ENCODE measurements at regions not wholly inside any gene's neighbourhood (a gene's known extent, or its start where the extent isn't known, plus 50 kb on each side); places are given as distances from the start of the nearest gene placed in this dataset.

DNA sequence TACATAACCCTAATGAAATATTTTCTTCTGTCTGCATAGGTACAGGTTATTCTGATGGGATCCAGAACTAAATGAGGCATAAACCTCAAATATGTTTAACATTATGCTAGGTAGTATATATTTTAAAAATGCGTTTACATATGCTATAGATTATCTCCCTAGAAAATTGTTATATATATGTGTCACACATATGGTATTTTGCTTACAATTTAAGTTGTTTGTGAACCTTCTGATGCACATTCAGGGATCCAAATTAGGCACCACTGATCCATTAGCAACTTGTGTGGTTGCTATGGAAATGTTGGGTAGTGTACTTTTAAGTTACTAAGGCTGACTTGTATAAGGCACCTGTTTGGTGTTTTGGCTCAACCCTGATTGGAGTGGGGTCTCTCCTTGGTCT, 456.7 kb downstream of the AEBP2 start:
- TF ChIP-seq, protein P1, sequence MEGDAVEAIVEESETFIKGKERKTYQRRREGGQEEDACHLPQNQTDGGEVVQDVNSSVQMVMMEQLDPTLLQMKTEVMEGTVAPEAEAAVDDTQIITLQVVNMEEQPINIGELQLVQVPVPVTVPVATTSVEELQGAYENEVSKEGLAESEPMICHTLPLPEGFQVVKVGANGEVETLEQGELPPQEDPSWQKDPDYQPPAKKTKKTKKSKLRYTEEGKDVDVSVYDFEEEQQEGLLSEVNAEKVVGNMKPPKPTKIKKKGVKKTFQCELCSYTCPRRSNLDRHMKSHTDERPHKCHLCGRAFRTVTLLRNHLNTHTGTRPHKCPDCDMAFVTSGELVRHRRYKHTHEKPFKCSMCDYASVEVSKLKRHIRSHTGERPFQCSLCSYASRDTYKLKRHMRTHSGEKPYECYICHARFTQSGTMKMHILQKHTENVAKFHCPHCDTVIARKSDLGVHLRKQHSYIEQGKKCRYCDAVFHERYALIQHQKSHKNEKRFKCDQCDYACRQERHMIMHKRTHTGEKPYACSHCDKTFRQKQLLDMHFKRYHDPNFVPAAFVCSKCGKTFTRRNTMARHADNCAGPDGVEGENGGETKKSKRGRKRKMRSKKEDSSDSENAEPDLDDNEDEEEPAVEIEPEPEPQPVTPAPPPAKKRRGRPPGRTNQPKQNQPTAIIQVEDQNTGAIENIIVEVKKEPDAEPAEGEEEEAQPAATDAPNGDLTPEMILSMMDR (IDR thresholded peaks at IDR 0.05; ENCODE audit: low read depth, low read length) = no peak
- TF ChIP-seq EZH2phosphoT487 (IDR thresholded peaks at IDR 0.05; ENCODE audit: low read depth) = no peak

Data from OCI-LY3 (cell line).